ENCODE measurements at regions not wholly inside any gene's neighbourhood (a gene's known extent, or its start where the extent isn't known, plus 50 kb on each side); places are given as distances from the start of the nearest gene placed in this dataset.

GRCh38 chr15:72948662-72949061, 103.6 kb upstream of the NEO1 start:
- POLR2A ChIA-PET: interaction anchor here (0.6 to 0.7 kb wide), 2 partner anchors 16 to 227 kb away, joined by 3 read pairs; no protein-coding TSS in a partner anchor
- Histone ChIP-seq H3K9me3 (ENCODE audit: low read length) (0 out of 2 replicates have a peak, but pooled peaks cover 6% of the 10 kb centered on the region), H3K9me2 (ENCODE audit: insufficient read depth, low read length) (no peaks in the 10 kb centered on the region), H2AFZ (ENCODE audit: low read length) (no peak overlapping the region), H3K36me3 (ENCODE audit: insufficient read depth, low read length) (no peaks in the 10 kb centered on the region), H4K20me1 (ENCODE audit: insufficient read depth, low read length) (no peaks in the 10 kb centered on the region), H3K4me1 (ENCODE audit: insufficient read depth, low read length, poor library complexity, severe bottlenecking) (no peaks in the 10 kb centered on the region), H3K79me2 (ENCODE audit: insufficient read depth, low read depth, low read length) (no peaks in the 10 kb centered on the region), H3K4me2 (ENCODE audit: low read length) (no peak overlapping the region), H3K4me3 (ENCODE audit: low read depth, low read length, poor library complexity, severe bottlenecking) (no peak overlapping the region), H3K27ac (ENCODE audit: low read depth, low read length, poor library complexity, severe bottlenecking) (no peak overlapping the region)
- CTCF ChIA-PET (ENCODE audit: unreplicated experiment): no interaction called here
- TF ChIP-seq CTCF (conservative IDR thresholded peaks at IDR 0.05; ENCODE audit: low read length): no peak
- TF ChIP-seq EZH2phosphoT487 (IDR thresholded peaks at IDR 0.05; ENCODE audit: borderline replicate concordance, low read depth, low read length): no peak
- DNase-seq (ENCODE audit: low spot score): no peak
- intact Hi-C loops (cut with micrococcal nuclease; ENCODE audit: unreplicated experiment): no loop called here
- no TSS peak for BruUV-seq (replicated peaks)

GRCh38 chr15:72947709-72948108, 104.6 kb upstream of the NEO1 start:
- Histone ChIP-seq H3K4me1 (ENCODE audit: insufficient read depth, low read length, poor library complexity, severe bottlenecking) (no peaks in the 10 kb centered on the region), H3K4me2 (ENCODE audit: low read length) (no peak overlapping the region), H2AFZ (ENCODE audit: low read length) (no peak overlapping the region), H4K20me1 (ENCODE audit: insufficient read depth, low read length) (no peaks in the 10 kb centered on the region), H3K9me2 (ENCODE audit: insufficient read depth, low read length) (no peaks in the 10 kb centered on the region), H3K79me2 (ENCODE audit: insufficient read depth, low read depth, low read length) (no peaks in the 10 kb centered on the region), H3K36me3 (ENCODE audit: insufficient read depth, low read length) (no peaks in the 10 kb centered on the region), H3K4me3 (ENCODE audit: low read depth, low read length, poor library complexity, severe bottlenecking) (no peak overlapping the region), H3K27ac (ENCODE audit: low read depth, low read length, poor library complexity, severe bottlenecking) (no peak overlapping the region), H3K9me3 (ENCODE audit: low read length) (0 out of 2 replicates have a peak, but pooled peaks cover 6% of the 10 kb centered on the region)
- intact Hi-C loops (cut with micrococcal nuclease; ENCODE audit: unreplicated experiment): no loop called here
- CTCF ChIA-PET (ENCODE audit: unreplicated experiment): no interaction called here
- POLR2A ChIA-PET: interaction anchor here (0.7 kb wide), 1 partner anchor 23 kb away, joined by 3 read pairs; no protein-coding TSS in a partner anchor
- no peak for DNase-seq (ENCODE audit: low spot score)
- no TSS peak for BruUV-seq (replicated peaks)
- TF ChIP-seq EZH2phosphoT487 (IDR thresholded peaks at IDR 0.05; ENCODE audit: borderline replicate concordance, low read depth, low read length) (no peak), CTCF (conservative IDR thresholded peaks at IDR 0.05; ENCODE audit: low read length) (no peak)

GRCh38 chr15:72944565-72944964, 107.7 kb upstream of the NEO1 start:
- CTCF ChIA-PET (ENCODE audit: unreplicated experiment): no interaction called here
- intact Hi-C loops (cut with micrococcal nuclease; ENCODE audit: unreplicated experiment): no loop called here
- H3K9me3 ChIP-seq (ENCODE audit: low read length): 0 out of 2 replicates have a peak, but pooled peaks cover 6% of the 10 kb centered on the region
- no peaks in the 10 kb centered on the region for H3K79me2 ChIP-seq (ENCODE audit: insufficient read depth, low read depth, low read length)
- no peak for DNase-seq (ENCODE audit: low spot score)
- no peaks in the 10 kb centered on the region for H3K36me3 ChIP-seq (ENCODE audit: insufficient read depth, low read length)
- no peak for TF ChIP-seq CTCF (conservative IDR thresholded peaks at IDR 0.05; ENCODE audit: low read length)
- no peak for TF ChIP-seq EZH2phosphoT487 (IDR thresholded peaks at IDR 0.05; ENCODE audit: borderline replicate concordance, low read depth, low read length)
- H3K4me2 ChIP-seq (ENCODE audit: low read length): no peak overlapping the region
- no peaks in the 10 kb centered on the region for H3K9me2 ChIP-seq (ENCODE audit: insufficient read depth, low read length)
- POLR2A ChIA-PET: no interaction called here
- H3K4me1 ChIP-seq (ENCODE audit: insufficient read depth, low read length, poor library complexity, severe bottlenecking): no peaks in the 10 kb centered on the region
- H2AFZ ChIP-seq (ENCODE audit: low read length): no peak overlapping the region
- no peak overlapping the region for H3K27ac ChIP-seq (ENCODE audit: low read depth, low read length, poor library complexity, severe bottlenecking)
- H3K4me3 ChIP-seq (ENCODE audit: low read depth, low read length, poor library complexity, severe bottlenecking): no peak overlapping the region
- no peaks in the 10 kb centered on the region for H4K20me1 ChIP-seq (ENCODE audit: insufficient read depth, low read length)
- no TSS peak for BruUV-seq (replicated peaks)
